ENCODE measurements at regions not wholly inside any gene's neighbourhood (a gene's known extent, or its start where the extent isn't known, plus 50 kb on each side); places are given as distances from the start of the nearest gene placed in this dataset.

- TF ChIP-seq CTCF (IDR thresholded peaks at IDR 0.05) (no peak), POLR2A (IDR thresholded peaks at IDR 0.05) (no peak)
Observed at GRCh38 chr12:115355301-115355700, 671.3 kb upstream of the TBX3 start.
